IMR-90 (cell line): ENCODE measurements at regions not wholly inside any gene's neighbourhood (a gene's known extent, or its start where the extent isn't known, plus 50 kb on each side); places are given as distances from the start of the nearest gene placed in this dataset.

ENCODE experiments used
- ATAC-seq: fragments of 200-7000 bp; cut with Tn5 transposase; 2 replicates; pipeline ENCODE4 v1.9.1; 2020; ENCODE audit warnings: low read depth, mild to moderate bottlenecking, moderate library complexity
- BruUV-seq: library from RNA; stranded (reverse); fragments of 400-500 nt; replicated peaks from 2 replicates; lab custom pipeline; 2021; lab: Mats Ljungman, UMichigan
- CTCF ChIA-PET: fragments of 300-600 bp; formaldehyde crosslinking; extraction: SDS; loops from one replicate; lab custom pipeline; 2021; ENCODE audit warnings: antibody characterized with exemption; lab: Yijun Ruan, JAX
- POLR2A ChIA-PET: fragments of 300-600 bp; sonication (Branson Sonifier 250); formaldehyde crosslinking; loops from one replicate; lab custom pipeline; 2022; ENCODE audit warnings: antibody characterized with exemption; ENCODE audit not compliant: unreplicated experiment; lab: Charles Lee
- DNase-seq: peaks from one replicate; pipeline ENCODE4 v3.0.0; 2013
- H2AFZ ChIP-seq: replicated peaks from 2 replicates; pipeline ENCODE3; 2013; ENCODE audit warnings: low read length, mild to moderate bottlenecking; ENCODE audit not compliant: poor library complexity
- H2AK5ac ChIP-seq: 2 replicates; pipeline ENCODE4 v1.6.1; 2013; ENCODE audit warnings: low read depth, low read length, inconsistent platforms
- H2AK9ac ChIP-seq: replicated peaks from 2 replicates; pipeline ENCODE3; 2013; ENCODE audit warnings: mild to moderate bottlenecking, low read depth, low read length, moderate library complexity; ENCODE audit not compliant: poor library complexity
- H2BK120ac ChIP-seq: 2 replicates; pipeline ENCODE4 v1.6.1; 2013; ENCODE audit warnings: low read depth, low read length, inconsistent platforms
- H2BK15ac ChIP-seq: 3 replicates; pipeline ENCODE4 v1.6.1; 2013; ENCODE audit warnings: low read depth, low read length, inconsistent platforms
- H2BK20ac ChIP-seq: 2 replicates; pipeline ENCODE4 v1.6.1; 2013; ENCODE audit warnings: low read depth, mild to moderate bottlenecking, inconsistent platforms, low read length, moderate library complexity
- H2BK5ac ChIP-seq: 2 replicates; pipeline ENCODE4 v1.6.1; 2013; ENCODE audit warnings: mild to moderate bottlenecking, low read depth, low read length, inconsistent platforms; ENCODE audit not compliant: poor library complexity, severe bottlenecking
- H3K14ac ChIP-seq: replicated peaks from 2 replicates; pipeline ENCODE4 v1.6.1; 2013; ENCODE audit warnings: low read depth, low read length, inconsistent platforms
- H3K18ac ChIP-seq: 2 replicates; pipeline ENCODE4 v1.6.1; 2013; ENCODE audit warnings: low read depth, low read length, control low read depth
- H3K23ac ChIP-seq: 2 replicates; pipeline ENCODE4 v1.6.1; 2013; ENCODE audit warnings: low read depth, low read length, inconsistent platforms
- H3K27ac ChIP-seq: 2 replicates; pipeline ENCODE4 v1.5.1; 2013; ENCODE audit warnings: mild to moderate bottlenecking, control low read depth, low read length; ENCODE audit not compliant: insufficient read depth
- H3K27me3 ChIP-seq: 2 replicates; pipeline ENCODE4 v1.6.1; 2013; ENCODE audit warnings: low read length; ENCODE audit not compliant: control insufficient read depth, insufficient read depth
- H3K36me3 ChIP-seq: 2 replicates; pipeline ENCODE4 v1.6.1; 2013; ENCODE audit warnings: low read length, mixed read lengths; ENCODE audit not compliant: control insufficient read depth, insufficient read depth
- H3K4ac ChIP-seq: 2 replicates; pipeline ENCODE4 v1.6.1; 2013; ENCODE audit warnings: low read depth, low read length, inconsistent platforms
- H3K4me1 ChIP-seq: 2 replicates; pipeline ENCODE4 v1.6.1; 2013; ENCODE audit warnings: low read length, mixed read lengths; ENCODE audit not compliant: control insufficient read depth, insufficient read depth
- H3K4me2 ChIP-seq: 2 replicates; pipeline ENCODE4 v1.6.1; 2013; ENCODE audit warnings: low read depth, mild to moderate bottlenecking, control low read depth, low read length, moderate library complexity
- H3K4me3 ChIP-seq: 2 replicates; pipeline ENCODE4 v1.5.1; 2013; ENCODE audit warnings: low read depth, mild to moderate bottlenecking, control low read depth, low read length, moderate library complexity; ENCODE audit not compliant: insufficient read depth
- H3K56ac ChIP-seq: 2 replicates; pipeline ENCODE4 v1.6.1; 2013; ENCODE audit warnings: low read length, inconsistent platforms; ENCODE audit not compliant: insufficient read depth; ENCODE audit errors: extremely low read depth
- H3K79me1 ChIP-seq, 2 experiments: 2 replicates each; pipeline ENCODE4 v1.6.1; 2013; ENCODE audit warnings: low read length in 2 of 2, inconsistent platforms in 1 of 2, low read depth in 1 of 2
- H3K9ac ChIP-seq: 2 replicates; pipeline ENCODE4 v1.6.1; 2013; ENCODE audit warnings: low read depth, low read length, control low read depth
- H3K9me1 ChIP-seq: 2 replicates; pipeline ENCODE4 v1.6.1; 2013; ENCODE audit warnings: low read length, inconsistent platforms; ENCODE audit not compliant: insufficient read depth
- H3K9me3 ChIP-seq: 2 replicates; pipeline ENCODE4 v1.6.1; 2013; ENCODE audit warnings: low read length; ENCODE audit not compliant: control insufficient read depth, insufficient read depth
- H4K20me1 ChIP-seq: 2 replicates; pipeline ENCODE4 v1.6.1; 2013; ENCODE audit warnings: low read length, inconsistent platforms; ENCODE audit not compliant: insufficient read depth
- H4K5ac ChIP-seq: 2 replicates; pipeline ENCODE4 v1.6.1; 2013; ENCODE audit warnings: mild to moderate bottlenecking, low read depth, low read length, control low read depth
- H4K8ac ChIP-seq, 2 experiments: 2 replicates each; pipeline ENCODE4 v1.6.1; 2013; ENCODE audit warnings: low read depth in 2 of 2, low read length in 2 of 2, control low read depth in 1 of 2, inconsistent platforms in 1 of 2
- H4K91ac ChIP-seq: 2 replicates; pipeline ENCODE4 v1.6.1; 2013; ENCODE audit warnings: low read depth, low read length, inconsistent platforms; ENCODE audit not compliant: insufficient read depth
- NFE2L2 ChIP-seq: fragments of 150-350 bp; IDR thresholded peaks from 2 replicates; pipeline ENCODE4 v1.6.1; 2016; ENCODE audit warnings: low read depth, mild to moderate bottlenecking, low read length
- WGBS, 2 experiments: methylation state at CpG; one replicate each; pipeline versions ENCODE4 v1.1.5 to v1.1.7; 2013; ENCODE audit warnings: missing lambda C conversion rate in 2 of 2; ENCODE audit not compliant: insufficient read length in 1 of 2; ENCODE audit errors: extremely low coverage in 2 of 2; 5-methylcytosine and 5-hydroxymethylcytosine counted together
- dilution Hi-C: fragments of 300-500 bp; cut with HindIII; formaldehyde crosslinking; loops from one replicate; pipeline ENCODE4 v1.14.3; 2018; ENCODE audit warnings: low sequenced_read_pairs; ENCODE audit not compliant: unreplicated experiment
- in situ Hi-C: fragments of 300-500 bp; cut with MboI; formaldehyde crosslinking; loops from 3 replicates; pipeline ENCODE4 v1.14.3; 2019; ENCODE audit warnings: low sequenced_read_pairs, inconsistent platforms, mixed read lengths
- intact Hi-C: fragments of 100-400 bp; cut with micrococcal nuclease; formaldehyde crosslinking; loops from 2 replicates; pipeline ENCODE4 v1.10.0; 2022

DNA sequence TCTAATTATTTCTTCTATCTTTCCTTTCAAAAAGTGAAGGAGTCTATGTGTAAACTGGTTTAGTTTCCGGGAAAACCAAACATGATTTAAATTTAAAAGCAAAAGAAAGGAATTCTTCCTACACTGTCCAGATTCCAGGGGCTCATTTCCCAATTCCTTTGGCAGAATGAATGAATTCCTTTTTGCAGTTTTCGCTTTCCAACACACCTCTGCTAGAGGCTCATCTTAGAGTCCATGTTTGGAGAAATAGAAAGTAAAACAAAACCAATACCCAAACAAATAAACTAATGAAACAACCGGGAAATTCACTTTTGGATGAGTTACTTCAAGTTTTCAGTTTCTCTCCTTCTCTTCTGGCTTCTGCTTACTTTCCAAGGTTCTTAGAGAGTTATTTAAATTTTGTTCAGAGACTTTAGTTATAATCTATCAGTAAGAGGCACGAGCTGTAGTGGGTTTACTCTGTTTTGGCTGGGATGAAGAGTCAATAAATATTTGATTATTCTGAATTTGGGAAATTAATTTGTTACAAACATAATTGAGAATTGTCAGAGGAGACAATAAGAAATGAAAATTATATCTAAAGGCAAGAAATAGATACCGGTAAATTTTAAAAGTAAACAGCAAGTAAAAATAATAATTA lies 365.0 kb upstream of the CDH9 start:
- Histone ChIP-seq H4K5ac (no peak overlapping the region), H3K27ac (no peak overlapping the region), H2BK5ac (no peak overlapping the region), H3K9ac (no peak overlapping the region), H3K4ac (no peak overlapping the region), H3K4me3 (peak overlapping the region; percentile 26; the same call in 1 of the 2 replicates), H4K8ac (no peak overlapping the region), H3K9me1 (no peaks in the 10 kb centered on the region), H2BK15ac (no peak overlapping the region), H3K23ac (no peak overlapping the region), H2AK9ac (no peak overlapping the region), H3K14ac (no peak overlapping the region), H3K9me3 (no peaks in the 10 kb centered on the region), H2AK5ac (no peak overlapping the region), H4K20me1 (no peaks in the 10 kb centered on the region), H3K18ac (no peak overlapping the region), H3K4me1 (no peaks in the 10 kb centered on the region), H3K56ac (no peak overlapping the region), H4K91ac (no peak overlapping the region), H3K27me3 (no peaks in the 10 kb centered on the region), H3K4me2 (peak overlapping the region; percentile 50; the same call in 1 of the 2 replicates), H3K79me1 (no peaks in the 10 kb centered on the region), H2BK20ac (no peak overlapping the region), H2AFZ (no peak overlapping the region), H2BK120ac (no peak overlapping the region), H3K36me3 (no peaks in the 10 kb centered on the region)
- ATAC-seq: no peak; the same call in 1 of the 2 replicates
- no peak for DNase-seq
- dilution Hi-C loops: no loop called here
- in situ Hi-C loops: no loop called here
- ChIA-PET CTCF (no interaction called here), POLR2A (no interaction called here)
- no TSS peak for BruUV-seq
- intact Hi-C loops: loop anchor here (5.0 kb wide), 1 partner anchor 176 kb away; no protein-coding TSS in a partner anchor
- WGBS, 2 experiments: no CpG with 5 or more reads among the region's 5 CpGs
- no peak for TF ChIP-seq NFE2L2
